Karpas-422 (cell line): ENCODE measurements at regions not wholly inside any gene's neighbourhood (a gene's known extent, or its start where the extent isn't known, plus 50 kb on each side); places are given as distances from the start of the nearest gene placed in this dataset.

Experiments
- DNase-seq: peaks from one replicate; pipeline ENCODE4 v3.0.0-alpha.2; 2015
- H2AFZ ChIP-seq: fragments of 200-600 bp; sonication (generic); 2 replicates; pipeline ENCODE4 v1.6.1; 2014; ENCODE audit warnings: antibody characterized with exemption, low read length, mixed read lengths
- H3K27ac ChIP-seq: fragments of 200-600 bp; sonication (generic); 2 replicates; pipeline ENCODE4 v1.5.1; 2014; ENCODE audit warnings: mild to moderate bottlenecking, low read length, moderate library complexity
- H3K27me3 ChIP-seq: fragments of 200-600 bp; sonication (generic); 2 replicates; pipeline ENCODE4 v1.6.1; 2014; ENCODE audit warnings: low read length, mixed read lengths
- H3K36me3 ChIP-seq: fragments of 200-600 bp; sonication (generic); 2 replicates; pipeline ENCODE4 v1.6.1; 2014; ENCODE audit warnings: low read length, mixed read lengths; ENCODE audit not compliant: insufficient read depth
- H3K4me1 ChIP-seq: fragments of 200-600 bp; sonication (generic); 2 replicates; pipeline ENCODE4 v1.6.1; 2014; ENCODE audit warnings: mild to moderate bottlenecking, low read length, mixed read lengths
- H3K4me2 ChIP-seq: fragments of 200-600 bp; sonication (generic); 2 replicates; pipeline ENCODE4 v1.6.1; 2014; ENCODE audit warnings: low read length, low read depth, mild to moderate bottlenecking; ENCODE audit not compliant: poor library complexity, severe bottlenecking
- H3K4me3 ChIP-seq: fragments of 200-600 bp; sonication (generic); 2 replicates; pipeline ENCODE4 v1.5.1; 2014; ENCODE audit warnings: mild to moderate bottlenecking, antibody characterized with exemption, low read length, mixed read lengths
- H3K79me2 ChIP-seq: fragments of 200-600 bp; sonication (generic); 2 replicates; pipeline ENCODE4 v1.6.1; 2014; ENCODE audit warnings: mild to moderate bottlenecking, low read length, mixed read lengths
- H3K9ac ChIP-seq: fragments of 200-600 bp; sonication (generic); 2 replicates; pipeline ENCODE4 v1.6.0; 2014; ENCODE audit warnings: low read length
- H3K9me2 ChIP-seq: fragments of 200-600 bp; sonication (generic), shearing (Covaris generic); replicated peaks from 2 replicates; pipeline ENCODE4 v1.6.0; 2014; ENCODE audit warnings: mild to moderate bottlenecking, low read length, moderate library complexity; ENCODE audit not compliant: insufficient read depth
- H3K9me3 ChIP-seq: fragments of 300-700, 200-600 bp; sonication (generic); 2 replicates; pipeline ENCODE4 v1.6.1; 2014; ENCODE audit warnings: low read length, mixed read lengths
- H4K20me1 ChIP-seq: fragments of 200-600 bp; sonication (generic); 2 replicates; pipeline ENCODE4 v1.6.1; 2014; ENCODE audit warnings: mild to moderate bottlenecking, antibody characterized with exemption, low read length, low read depth; ENCODE audit not compliant: insufficient read depth

DNA sequence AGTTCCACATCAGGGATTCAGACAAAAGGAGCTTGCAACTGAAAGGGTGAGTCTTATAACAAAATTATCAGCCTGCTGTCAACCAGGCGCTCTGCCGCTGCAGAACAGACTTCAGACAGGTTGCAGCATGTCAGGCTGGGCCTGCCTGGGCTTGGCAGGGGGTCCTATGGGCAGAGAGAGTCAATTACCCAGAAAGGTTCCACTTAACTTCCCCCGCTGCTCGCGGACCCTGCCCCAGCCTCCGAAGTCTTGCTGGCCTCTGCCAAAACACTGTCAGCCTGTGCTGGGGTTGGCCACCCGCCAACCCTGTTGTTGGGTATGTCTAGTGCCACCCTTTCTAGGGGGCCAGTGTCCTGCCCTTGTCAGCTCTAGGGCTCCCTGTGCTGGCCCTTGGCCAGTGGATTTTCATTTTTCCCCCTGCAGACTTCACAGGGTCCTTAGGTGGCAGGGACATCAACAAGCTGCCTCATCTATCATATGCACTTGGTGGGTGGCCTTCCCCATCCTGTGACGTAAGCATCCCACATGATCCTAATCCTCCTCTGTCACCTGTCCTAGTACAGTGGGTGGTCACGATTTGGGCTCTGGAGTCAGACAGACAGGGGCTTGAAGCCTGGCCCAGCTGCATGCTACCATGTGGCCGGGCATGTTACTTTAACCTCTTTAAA is 166.5 kb upstream of the CADM1 start:
- Histone ChIP-seq H3K27me3 (no peaks in the 10 kb centered on the region), H3K9me3 (no peaks in the 10 kb centered on the region), H3K9me2 (no peaks in the 10 kb centered on the region), H3K4me2 (no peak overlapping the region), H3K4me3 (no peak overlapping the region), H3K9ac (no peak overlapping the region), H3K36me3 (no peaks in the 10 kb centered on the region), H4K20me1 (no peaks in the 10 kb centered on the region), H2AFZ (no peak overlapping the region), H3K27ac (no peak overlapping the region), H3K79me2 (no peaks in the 10 kb centered on the region), H3K4me1 (no peaks in the 10 kb centered on the region)
- no peak for DNase-seq

DNA sequence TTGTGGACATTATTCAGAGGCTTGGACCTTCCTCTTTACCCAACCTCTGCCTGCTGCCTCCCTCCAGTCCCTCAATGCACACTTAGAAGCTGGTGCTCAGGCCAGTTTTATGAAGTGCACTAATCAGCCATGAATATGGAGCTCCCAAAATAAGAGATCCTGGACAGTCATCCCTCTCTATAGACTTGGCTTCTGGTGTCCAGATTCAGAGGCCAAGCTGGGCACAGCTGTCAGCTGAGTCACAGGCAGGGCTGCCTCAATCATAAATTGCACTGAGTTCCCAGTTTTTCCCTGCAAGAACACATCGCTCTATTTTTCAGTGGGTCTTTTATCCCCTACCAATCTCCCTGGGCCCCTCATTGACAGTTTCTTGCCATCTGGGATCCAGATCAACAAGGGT is 161.7 kb upstream of the CADM1 start:
- no peaks in the 10 kb centered on the region for H4K20me1 ChIP-seq
- no peak overlapping the region for H3K27ac ChIP-seq
- H2AFZ ChIP-seq = no peak overlapping the region
- no peaks in the 10 kb centered on the region for H3K4me1 ChIP-seq
- no peak overlapping the region for H3K4me3 ChIP-seq
- DNase-seq = no peak
- no peaks in the 10 kb centered on the region for H3K9me2 ChIP-seq
- H3K79me2 ChIP-seq = no peaks in the 10 kb centered on the region
- H3K36me3 ChIP-seq = no peaks in the 10 kb centered on the region
- no peak overlapping the region for H3K9ac ChIP-seq
- H3K4me2 ChIP-seq = no peak overlapping the region
- H3K27me3 ChIP-seq = no peaks in the 10 kb centered on the region
- no peaks in the 10 kb centered on the region for H3K9me3 ChIP-seq

DNA sequence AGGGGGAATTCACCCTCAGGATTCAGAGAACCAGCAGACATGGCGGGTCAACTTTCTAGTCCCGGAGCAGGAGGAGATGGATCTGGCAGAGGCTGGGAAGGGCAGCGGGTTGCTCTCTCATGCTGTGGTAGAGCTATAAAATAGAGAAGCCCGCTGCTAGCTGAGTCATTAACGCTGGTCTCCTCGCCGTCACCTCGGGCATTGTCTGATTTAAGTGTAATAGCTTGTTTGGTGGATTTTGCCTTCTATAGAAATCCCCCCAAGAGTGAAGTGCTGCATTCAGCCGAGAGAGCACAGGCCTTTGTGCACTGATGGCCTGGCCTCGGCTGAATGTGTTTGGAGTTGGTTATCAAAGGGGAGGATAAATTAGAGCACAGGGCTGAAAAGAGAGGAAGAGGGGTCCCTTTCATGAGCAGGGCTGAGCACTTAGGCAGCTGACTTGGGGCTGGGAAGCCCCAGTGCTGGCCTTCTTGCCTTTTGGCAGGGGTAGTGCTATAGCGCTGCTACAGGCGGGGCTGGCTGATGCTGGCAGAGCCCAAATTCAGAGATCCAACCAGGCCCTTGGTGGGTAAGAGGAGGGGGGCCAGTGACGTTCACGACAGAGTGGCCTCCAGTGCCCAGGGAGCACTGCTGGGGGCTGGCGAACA is 161.1 kb upstream of the CADM1 start:
- no peak overlapping the region for H3K4me3 ChIP-seq
- DNase-seq = no peak
- H4K20me1 ChIP-seq = no peaks in the 10 kb centered on the region
- no peaks in the 10 kb centered on the region for H3K9me3 ChIP-seq
- no peaks in the 10 kb centered on the region for H3K27me3 ChIP-seq
- H3K9ac ChIP-seq = no peak overlapping the region
- no peaks in the 10 kb centered on the region for H3K9me2 ChIP-seq
- no peak overlapping the region for H3K4me2 ChIP-seq
- no peaks in the 10 kb centered on the region for H3K4me1 ChIP-seq
- H3K79me2 ChIP-seq = no peaks in the 10 kb centered on the region
- H2AFZ ChIP-seq = no peak overlapping the region
- no peak overlapping the region for H3K27ac ChIP-seq
- H3K36me3 ChIP-seq = no peaks in the 10 kb centered on the region

DNA sequence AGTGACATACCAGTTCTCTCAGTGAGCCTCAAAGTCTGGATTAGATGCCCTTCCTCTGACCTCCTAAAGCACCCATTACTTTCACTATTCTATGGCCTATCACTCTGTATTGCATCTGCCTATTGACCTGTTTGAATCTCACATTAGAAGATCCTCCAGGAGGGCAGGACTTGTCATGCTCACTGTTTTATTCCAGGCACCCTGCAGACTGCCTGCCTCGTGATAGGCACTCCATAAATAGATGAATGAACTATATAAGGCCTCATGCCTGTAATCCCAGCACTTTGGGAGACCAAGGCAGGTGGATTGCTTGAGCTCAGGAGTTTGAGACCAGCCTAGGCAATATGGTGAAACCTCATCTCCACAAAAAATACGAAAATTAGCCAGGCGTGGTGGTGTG is 160.1 kb upstream of the CADM1 start:
- Histone ChIP-seq H4K20me1 (no peaks in the 10 kb centered on the region), H3K4me3 (no peak overlapping the region), H3K9me3 (no peaks in the 10 kb centered on the region), H3K27me3 (no peaks in the 10 kb centered on the region), H3K36me3 (no peaks in the 10 kb centered on the region), H3K27ac (no peak overlapping the region), H3K4me1 (no peaks in the 10 kb centered on the region), H3K4me2 (no peak overlapping the region), H3K9ac (no peak overlapping the region), H3K79me2 (no peaks in the 10 kb centered on the region), H3K9me2 (no peaks in the 10 kb centered on the region), H2AFZ (no peak overlapping the region)
- DNase-seq = no peak

DNA sequence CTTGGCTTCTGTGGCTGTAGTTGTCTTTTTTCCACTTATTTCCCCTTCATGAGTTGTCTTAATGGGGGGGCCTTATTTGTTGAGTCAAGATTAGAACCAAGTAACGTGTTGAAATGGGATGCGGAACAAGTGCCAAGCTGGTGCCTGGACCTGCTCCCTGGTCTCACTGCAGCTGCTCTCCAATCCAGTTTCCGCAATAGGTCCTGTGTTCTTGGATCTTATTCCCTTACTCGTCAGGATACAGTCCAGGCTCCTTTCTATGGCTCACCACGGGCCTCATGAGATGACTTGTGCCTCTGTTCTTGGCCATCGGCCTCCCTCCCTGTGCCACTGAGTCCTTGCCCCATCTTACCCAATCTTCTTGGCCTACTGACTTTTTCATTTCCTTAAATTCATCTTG is 159.6 kb upstream of the CADM1 start:
- Histone ChIP-seq H3K9me2 (no peaks in the 10 kb centered on the region), H3K79me2 (no peaks in the 10 kb centered on the region), H3K27me3 (no peaks in the 10 kb centered on the region), H3K4me2 (no peak overlapping the region), H3K36me3 (no peaks in the 10 kb centered on the region), H4K20me1 (no peaks in the 10 kb centered on the region), H3K9ac (no peak overlapping the region), H3K9me3 (no peaks in the 10 kb centered on the region), H3K4me3 (no peak overlapping the region), H3K27ac (no peak overlapping the region), H2AFZ (no peak overlapping the region), H3K4me1 (no peaks in the 10 kb centered on the region)
- DNase-seq = no peak

DNA sequence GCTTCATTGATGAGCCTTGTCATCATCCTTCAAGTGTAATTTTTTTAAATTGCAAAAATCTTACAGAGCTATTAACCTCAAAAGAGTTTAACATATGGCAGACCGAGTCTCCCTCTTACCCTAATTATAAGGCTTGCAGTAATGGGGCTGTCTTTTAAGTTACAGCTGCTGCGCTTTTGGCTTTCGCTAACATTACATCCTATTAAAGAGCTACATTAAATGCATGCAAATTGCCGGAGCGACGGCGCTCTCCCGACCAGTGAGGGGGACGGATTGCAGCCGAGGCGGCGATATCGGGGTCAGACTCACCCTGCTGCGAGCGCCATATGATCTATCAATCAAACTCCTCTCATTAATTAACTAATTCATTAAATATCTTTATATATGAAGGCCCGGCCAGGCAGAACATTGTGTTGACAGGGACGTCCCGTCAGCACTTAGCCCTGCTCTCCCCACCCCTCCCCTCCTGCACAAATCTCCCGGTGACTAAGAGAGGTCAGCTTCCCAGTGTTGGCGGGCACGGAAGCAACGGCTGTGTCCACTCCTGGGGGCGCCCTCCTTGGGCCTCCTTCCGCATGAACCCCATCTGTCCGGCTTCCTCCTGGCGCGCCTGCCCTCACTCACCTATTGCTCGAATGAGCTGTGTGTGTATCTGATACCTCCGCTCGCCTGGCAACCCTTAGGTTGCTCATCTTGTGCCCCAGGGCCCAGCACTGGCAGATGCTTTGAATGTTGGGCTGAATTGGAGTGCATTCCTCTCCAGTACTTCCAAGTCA is 156.0 kb upstream of the CADM1 start:
- Histone ChIP-seq H3K9me3 (no peaks in the 10 kb centered on the region), H3K36me3 (no peaks in the 10 kb centered on the region), H3K79me2 (no peaks in the 10 kb centered on the region), H3K27ac (no peak overlapping the region), H4K20me1 (no peaks in the 10 kb centered on the region), H3K4me2 (no peak overlapping the region), H3K27me3 (no peaks in the 10 kb centered on the region), H3K9ac (no peak overlapping the region), H3K4me1 (no peaks in the 10 kb centered on the region), H2AFZ (no peak overlapping the region), H3K9me2 (no peaks in the 10 kb centered on the region), H3K4me3 (no peak overlapping the region)
- DNase-seq = no peak

DNA sequence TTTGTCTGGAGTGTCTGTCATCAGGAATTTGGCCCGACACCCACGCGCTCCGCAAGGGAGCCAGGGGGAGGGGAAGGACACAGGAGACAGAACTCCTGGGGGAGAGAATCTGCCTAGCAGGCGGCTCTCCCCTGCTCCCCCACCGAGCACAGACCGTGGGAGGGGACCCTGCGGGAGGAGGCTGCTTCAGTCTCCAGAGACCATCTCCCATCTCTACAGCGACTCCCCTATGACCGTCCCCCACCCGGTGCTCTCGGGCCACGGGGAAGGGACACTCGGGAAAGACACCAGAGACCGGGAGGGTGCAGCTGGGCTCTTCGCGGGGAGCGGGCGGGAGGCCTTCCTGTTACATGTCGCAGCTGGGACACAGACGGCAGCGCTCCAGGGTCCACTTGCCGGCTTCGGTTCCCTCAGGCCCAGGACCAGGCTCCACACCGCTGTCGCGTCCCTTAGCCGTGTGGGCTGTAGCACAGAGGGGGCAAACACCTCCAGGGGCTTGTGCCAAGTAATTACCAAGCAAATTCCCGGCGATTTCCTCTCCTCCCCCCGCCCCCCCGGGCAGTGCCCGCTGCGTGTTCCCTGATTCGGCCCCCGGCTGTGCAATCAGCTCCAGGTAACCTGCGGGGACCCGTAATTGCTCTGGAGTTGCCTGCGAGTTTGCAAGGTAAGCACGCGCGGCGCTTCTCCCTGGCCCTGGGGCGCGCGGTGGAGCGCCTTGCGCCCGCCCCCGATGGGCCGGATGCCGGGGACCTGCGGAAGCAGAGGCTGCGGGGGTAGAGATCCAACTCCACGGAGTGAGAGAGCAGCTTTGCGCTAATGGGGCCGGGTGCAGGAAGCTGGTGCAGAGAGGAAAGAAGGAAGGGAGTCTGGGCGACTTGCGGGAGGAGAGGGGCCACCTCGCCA is 155.1 kb upstream of the CADM1 start:
- Histone ChIP-seq H3K9me2 (no peaks in the 10 kb centered on the region), H3K9me3 (no peaks in the 10 kb centered on the region), H3K4me1 (no peaks in the 10 kb centered on the region), H3K36me3 (no peaks in the 10 kb centered on the region), H3K9ac (no peak overlapping the region), H3K27me3 (no peaks in the 10 kb centered on the region), H3K4me2 (no peak overlapping the region), H3K79me2 (no peaks in the 10 kb centered on the region), H4K20me1 (no peaks in the 10 kb centered on the region), H3K4me3 (no peak overlapping the region), H3K27ac (no peak overlapping the region), H2AFZ (no peak overlapping the region)
- DNase-seq = no peak

DNA sequence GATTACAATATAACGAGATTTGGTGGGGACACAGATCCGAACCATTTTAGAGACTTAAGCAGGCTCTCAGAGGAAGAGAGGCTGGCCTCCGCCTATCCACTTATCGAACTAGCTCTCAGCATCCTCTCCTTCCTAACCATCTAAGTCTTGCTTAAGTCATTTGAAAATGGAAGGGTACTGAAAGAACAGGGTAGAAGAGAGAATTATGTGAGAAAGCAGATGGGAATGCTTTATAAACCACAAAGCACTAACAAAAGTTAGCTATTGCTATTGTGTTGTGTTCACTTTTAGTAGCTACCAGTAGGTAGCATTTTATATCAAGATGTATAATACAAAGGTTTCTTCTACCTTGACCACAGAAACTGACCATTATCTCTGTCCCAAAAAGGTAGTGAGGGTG is 153.4 kb upstream of the CADM1 start:
- Histone ChIP-seq H3K27me3 (no peaks in the 10 kb centered on the region), H3K9me3 (no peaks in the 10 kb centered on the region), H3K4me1 (no peaks in the 10 kb centered on the region), H3K4me3 (no peak overlapping the region), H3K27ac (no peak overlapping the region), H3K79me2 (no peaks in the 10 kb centered on the region), H4K20me1 (no peaks in the 10 kb centered on the region), H2AFZ (no peak overlapping the region), H3K36me3 (no peaks in the 10 kb centered on the region), H3K4me2 (no peak overlapping the region), H3K9me2 (no peaks in the 10 kb centered on the region), H3K9ac (no peak overlapping the region)
- no peak for DNase-seq
